PC-9 (cell line): ENCODE measurements at regions not wholly inside any gene's neighbourhood (a gene's known extent, or its start where the extent isn't known, plus 50 kb on each side); places are given as distances from the start of the nearest gene placed in this dataset.

Source experiments
- BruUV-seq: library from RNA; stranded (reverse); fragments of 400-500 nt; replicated peaks from 2 replicates; lab custom pipeline; 2021; lab: Mats Ljungman, UMichigan
- CTCF ChIA-PET: fragments of 300-600 bp; sonication (Branson Sonifier 250); formaldehyde crosslinking; loops from one replicate; lab custom pipeline; 2022; ENCODE audit warnings: antibody characterized with exemption; lab: Charles Lee
- POLR2A ChIA-PET: fragments of 300-600 bp; sonication (Branson Sonifier 250); formaldehyde crosslinking; loops from one replicate; lab custom pipeline; 2022; ENCODE audit warnings: antibody characterized with exemption; ENCODE audit not compliant: unreplicated experiment; lab: Charles Lee
- DNase-seq, 2 experiments: peaks; one replicate each; pipeline versions ENCODE4 v3.0.0 to v3.0.0-alpha.2; 2015 to 2022; ENCODE audit warnings: mixed read lengths in 1 of 2
- H2AFZ ChIP-seq: fragments of 200-600 bp; sonication (generic); 2 replicates; pipeline ENCODE4 v1.8.1; 2017; ENCODE audit warnings: antibody characterized with exemption
- H3F3A ChIP-seq: fragments of 200-600 bp; sonication (generic); 2 replicates; pipeline ENCODE4 v1.8.1; 2017; ENCODE audit warnings: antibody characterized with exemption, mild to moderate bottlenecking, low read depth; ENCODE audit not compliant: insufficient read depth
- H3K27ac ChIP-seq: fragments of 200-600 bp; sonication (generic); 2 replicates; pipeline ENCODE4 v1.6.1; 2016; ENCODE audit warnings: mixed run types
- H3K27me3 ChIP-seq: fragments of 200-600 bp; sonication (generic); 2 replicates; pipeline ENCODE4 v1.6.1; 2016; ENCODE audit warnings: low read depth, mixed run types; ENCODE audit not compliant: insufficient read depth
- H3K36me3 ChIP-seq: fragments of 200-600 bp; sonication (generic); 2 replicates; pipeline ENCODE4 v1.6.1; 2016; ENCODE audit warnings: low read depth, mixed run types
- H3K4me1 ChIP-seq: fragments of 200-600 bp; sonication (generic); replicated peaks from 2 replicates; pipeline ENCODE4 v1.6.1; 2016; ENCODE audit warnings: mixed run types; ENCODE audit not compliant: insufficient read depth
- H3K4me2 ChIP-seq: fragments of 200-600 bp; sonication (generic); 2 replicates; pipeline ENCODE4 v1.6.1; 2017; ENCODE audit warnings: mixed run types
- H3K4me3 ChIP-seq: fragments of 200-600 bp; sonication (generic); 2 replicates; pipeline ENCODE4 v1.6.1; 2016; ENCODE audit warnings: mixed run types
- H3K79me2 ChIP-seq: fragments of 200-600 bp; sonication (generic); 2 replicates; pipeline ENCODE4 v1.6.1; 2017; ENCODE audit warnings: low read depth, mixed run types
- H3K9me2 ChIP-seq: fragments of 200-600 bp; sonication (generic); 2 replicates; pipeline ENCODE4 v1.8.1; 2017; ENCODE audit warnings: mild to moderate bottlenecking; ENCODE audit not compliant: insufficient read depth
- H3K9me3 ChIP-seq: fragments of 200-600 bp; sonication (generic); 2 replicates; pipeline ENCODE4 v1.8.1; 2016; ENCODE audit warnings: low read depth; ENCODE audit not compliant: insufficient read depth
- H4K20me1 ChIP-seq: fragments of 200-600 bp; sonication (generic); 2 replicates; pipeline ENCODE4 v1.8.1; 2017; ENCODE audit not compliant: insufficient read depth
- CTCF ChIP-seq: fragments of 200-600 bp; sonication (generic); conservative IDR thresholded peaks from 2 replicates; pipeline ENCODE4 v1.6.1; 2017; ENCODE audit warnings: mixed run types, antibody characterized with exemption, mild to moderate bottlenecking, moderate library complexity
- EZH2 ChIP-seq: fragments of 200-600 bp; sonication (generic); IDR thresholded peaks from 2 replicates; pipeline ENCODE4 v1.8.0; 2017; ENCODE audit warnings: antibody characterized with exemption, low read depth
- intact Hi-C: fragments of 100-400 bp; cut with micrococcal nuclease; formaldehyde crosslinking; loops from one replicate; pipeline ENCODE4 v1.10.0; 2022; ENCODE audit not compliant: unreplicated experiment

- BruUV-seq: no TSS peak
- Histone ChIP-seq H3K27me3 (no peaks in the 10 kb centered on the region), H3K27ac (no peak overlapping the region), H2AFZ (no peak overlapping the region), H3K9me2 (no peaks in the 10 kb centered on the region), H3K4me2 (no peak overlapping the region), H3K4me1 (no peaks in the 10 kb centered on the region), H3K4me3 (no peak overlapping the region), H3K36me3 (no peaks in the 10 kb centered on the region), H4K20me1 (no peaks in the 10 kb centered on the region), H3K9me3 (no peaks in the 10 kb centered on the region), H3F3A (no peaks in the 10 kb centered on the region), H3K79me2 (no peaks in the 10 kb centered on the region)
- DNase-seq: no peak
- intact Hi-C loops: no loop called here
- CTCF ChIA-PET: no interaction called here
- TF ChIP-seq CTCF (no peak), EZH2 (no peak)
- POLR2A ChIA-PET: no interaction called here
These were observed 1197.9 kb downstream of the VRK1 start for GRCh38 chr14:97995038-97995437.

DNA sequence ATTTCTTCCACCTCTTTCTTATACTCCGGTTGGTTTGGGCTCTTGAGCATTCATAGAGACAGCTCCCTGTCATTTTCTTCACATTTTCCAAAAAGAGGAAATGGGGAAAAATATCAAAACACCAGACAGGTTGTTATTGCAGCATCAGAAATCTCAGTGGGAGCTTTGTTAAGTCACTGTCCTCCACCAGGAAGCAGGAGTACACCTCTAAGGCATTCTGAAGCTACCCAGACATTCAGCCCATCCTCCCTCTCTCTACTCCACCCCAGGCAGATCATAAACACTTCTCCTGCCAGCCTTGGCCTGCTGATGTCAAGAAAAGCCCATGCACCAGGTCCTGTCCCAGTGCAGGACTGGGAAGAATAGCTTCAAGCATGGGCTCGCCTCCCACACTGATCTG, 1198.3 kb downstream of the VRK1 start:
- Histone ChIP-seq H3K79me2 (no peaks in the 10 kb centered on the region), H3K27ac (no peak overlapping the region), H3K9me2 (no peaks in the 10 kb centered on the region), H3K36me3 (no peaks in the 10 kb centered on the region), H3K4me3 (no peak overlapping the region), H3K4me1 (no peaks in the 10 kb centered on the region), H3K27me3 (no peaks in the 10 kb centered on the region), H4K20me1 (no peaks in the 10 kb centered on the region), H3K4me2 (no peak overlapping the region), H3K9me3 (no peaks in the 10 kb centered on the region), H2AFZ (no peak overlapping the region), H3F3A (no peaks in the 10 kb centered on the region)
- intact Hi-C loops: no loop called here
- ChIA-PET CTCF (no interaction called here), POLR2A (no interaction called here)
- BruUV-seq: no TSS peak
- DNase-seq: no peak
- TF ChIP-seq CTCF (no peak), EZH2 (no peak)

DNA sequence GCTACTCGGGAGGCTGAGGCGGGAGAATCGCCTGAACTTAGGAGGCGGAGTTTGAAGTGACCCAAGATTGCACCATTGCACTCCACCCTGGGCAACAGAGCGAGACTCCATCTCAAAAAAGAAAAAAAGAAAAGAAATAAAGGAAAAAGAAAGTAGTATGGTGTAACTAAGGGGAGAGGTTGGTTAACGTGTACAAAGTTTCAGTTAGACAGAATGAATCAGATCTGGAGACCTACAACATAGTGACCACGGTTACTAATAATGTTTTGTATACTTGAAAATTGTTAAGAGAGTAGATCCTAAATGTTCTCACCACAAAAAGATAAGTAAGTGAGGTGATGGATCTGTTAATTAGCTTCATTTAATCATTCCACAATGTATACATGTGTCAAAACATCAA, 1208.8 kb downstream of the VRK1 start:
- no peaks in the 10 kb centered on the region for H3F3A ChIP-seq
- no peaks in the 10 kb centered on the region for H3K27me3 ChIP-seq
- intact Hi-C loops: no loop called here
- ChIA-PET CTCF (interaction anchor here (0.6 kb wide), 1 partner anchor 1039 kb away, joined by 5 read pairs; no protein-coding TSS in a partner anchor), POLR2A (no interaction called here)
- no peak overlapping the region for H2AFZ ChIP-seq
- no peak overlapping the region for H3K4me3 ChIP-seq
- DNase-seq: no peak
- no peaks in the 10 kb centered on the region for H3K4me1 ChIP-seq
- no peak overlapping the region for H3K27ac ChIP-seq
- H4K20me1 ChIP-seq: no peaks in the 10 kb centered on the region
- BruUV-seq: no TSS peak
- H3K79me2 ChIP-seq: no peaks in the 10 kb centered on the region
- TF ChIP-seq EZH2 (no peak), CTCF (no peak)
- H3K9me2 ChIP-seq: no peaks in the 10 kb centered on the region
- no peak overlapping the region for H3K4me2 ChIP-seq
- no peaks in the 10 kb centered on the region for H3K9me3 ChIP-seq
- H3K36me3 ChIP-seq: no peaks in the 10 kb centered on the region
